ENCODE measurements at regions not wholly inside any gene's neighbourhood (a gene's known extent, or its start where the extent isn't known, plus 50 kb on each side); places are given as distances from the start of the nearest gene placed in this dataset.

DNA sequence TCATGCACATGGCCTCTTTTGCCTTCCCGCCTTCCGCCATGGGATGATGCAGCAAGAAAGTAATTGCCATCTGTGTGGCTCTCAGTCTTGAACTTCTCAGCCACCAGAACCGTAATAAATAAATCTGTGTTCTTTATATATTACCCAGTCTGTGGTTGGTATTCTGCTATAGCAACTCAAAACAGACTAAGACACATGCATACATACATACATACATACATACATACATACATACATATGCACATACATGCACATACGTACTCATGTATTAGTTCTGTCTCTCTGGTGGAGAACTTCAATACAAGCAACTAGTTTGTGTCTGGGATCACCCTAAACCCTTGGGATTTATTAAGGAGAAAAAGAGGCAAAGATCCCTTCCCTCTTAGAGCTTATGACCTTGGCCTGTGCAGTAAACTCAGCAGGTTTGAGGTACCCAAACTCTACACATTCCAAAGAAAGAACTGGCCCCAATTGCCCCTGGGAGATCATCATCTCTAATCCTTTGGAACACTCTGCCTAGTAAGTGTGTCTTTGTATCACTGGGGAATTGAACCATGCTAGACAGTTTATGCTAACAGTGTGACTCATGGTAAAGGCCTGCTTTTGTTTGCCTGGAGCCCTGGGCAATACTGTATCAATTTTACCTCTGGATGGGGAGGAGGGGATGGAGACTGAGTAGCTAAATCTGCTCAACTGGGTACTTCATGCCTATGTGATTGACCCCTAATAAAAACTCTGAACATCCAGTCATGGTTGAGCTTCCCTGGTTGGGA lies 115.6 kb upstream of the LMCD1 start:
- TF ChIP-seq MXI1 (conservative IDR thresholded peaks at IDR 0.05; ENCODE audit: poor library complexity, severe bottlenecking), result no peak
- TF ChIP-seq, protein P1, sequence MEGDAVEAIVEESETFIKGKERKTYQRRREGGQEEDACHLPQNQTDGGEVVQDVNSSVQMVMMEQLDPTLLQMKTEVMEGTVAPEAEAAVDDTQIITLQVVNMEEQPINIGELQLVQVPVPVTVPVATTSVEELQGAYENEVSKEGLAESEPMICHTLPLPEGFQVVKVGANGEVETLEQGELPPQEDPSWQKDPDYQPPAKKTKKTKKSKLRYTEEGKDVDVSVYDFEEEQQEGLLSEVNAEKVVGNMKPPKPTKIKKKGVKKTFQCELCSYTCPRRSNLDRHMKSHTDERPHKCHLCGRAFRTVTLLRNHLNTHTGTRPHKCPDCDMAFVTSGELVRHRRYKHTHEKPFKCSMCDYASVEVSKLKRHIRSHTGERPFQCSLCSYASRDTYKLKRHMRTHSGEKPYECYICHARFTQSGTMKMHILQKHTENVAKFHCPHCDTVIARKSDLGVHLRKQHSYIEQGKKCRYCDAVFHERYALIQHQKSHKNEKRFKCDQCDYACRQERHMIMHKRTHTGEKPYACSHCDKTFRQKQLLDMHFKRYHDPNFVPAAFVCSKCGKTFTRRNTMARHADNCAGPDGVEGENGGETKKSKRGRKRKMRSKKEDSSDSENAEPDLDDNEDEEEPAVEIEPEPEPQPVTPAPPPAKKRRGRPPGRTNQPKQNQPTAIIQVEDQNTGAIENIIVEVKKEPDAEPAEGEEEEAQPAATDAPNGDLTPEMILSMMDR (IDR thresholded peaks at IDR 0.05; ENCODE audit: poor library complexity, severe bottlenecking), result no peak
- TF ChIP-seq POLR2AphosphoS5 (IDR thresholded peaks at IDR 0.05), result no peak
- TF ChIP-seq EZH2 (IDR thresholded peaks at IDR 0.05; ENCODE audit: borderline replicate concordance, insufficient read depth, low read length, poor library complexity, severe bottlenecking), result no peak
- TF ChIP-seq TAF1 (IDR thresholded peaks at IDR 0.05; ENCODE audit: low read depth), result no peak
- TF ChIP-seq SMC3 (conservative IDR thresholded peaks at IDR 0.05; ENCODE audit: poor library complexity), result no peak
- TF ChIP-seq RAD21 (conservative IDR thresholded peaks at IDR 0.05), result no peak
